NCI-H2029 treated with DMSO at 0.1 percent for 48 hours (cell line): ENCODE measurements at regions not wholly inside any gene's neighbourhood (a gene's known extent, or its start where the extent isn't known, plus 50 kb on each side); places are given as distances from the start of the nearest gene placed in this dataset.
"Not testable (repeated sequence)": the region's sequence is repeated elsewhere in the genome, so short reads cannot be mapped to it uniquely, and the experiment has no call there.

Experiments
- DNase-seq: peaks from one replicate; lab custom pipeline; 2025; lab: John Stamatoyannopoulos, UW

DNA sequence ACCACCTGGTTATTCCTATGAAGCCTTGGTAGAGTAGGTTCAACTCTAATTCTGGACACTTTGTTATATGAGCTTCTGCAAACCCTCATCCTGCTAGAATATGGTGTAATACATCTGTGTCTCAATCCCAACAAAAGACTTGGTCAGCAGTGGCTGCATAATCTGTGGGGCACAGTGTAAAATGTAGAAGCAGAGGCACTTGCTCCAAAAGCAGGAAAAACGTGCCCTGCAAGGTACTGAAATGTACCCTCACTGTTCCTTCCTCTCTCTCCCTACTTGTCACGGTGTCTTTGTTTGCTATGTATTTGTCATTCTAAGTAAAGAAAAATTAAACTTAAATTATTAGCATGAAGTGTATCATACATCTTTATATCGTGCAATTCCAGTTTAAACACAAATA is 267.9 kb downstream of the BCL11B start:
- DNase-seq = no peak

GRCh38 chr14:99006276-99006675 is 265.7 kb downstream of the BCL11B start:
- DNase-seq = no peak

DNA sequence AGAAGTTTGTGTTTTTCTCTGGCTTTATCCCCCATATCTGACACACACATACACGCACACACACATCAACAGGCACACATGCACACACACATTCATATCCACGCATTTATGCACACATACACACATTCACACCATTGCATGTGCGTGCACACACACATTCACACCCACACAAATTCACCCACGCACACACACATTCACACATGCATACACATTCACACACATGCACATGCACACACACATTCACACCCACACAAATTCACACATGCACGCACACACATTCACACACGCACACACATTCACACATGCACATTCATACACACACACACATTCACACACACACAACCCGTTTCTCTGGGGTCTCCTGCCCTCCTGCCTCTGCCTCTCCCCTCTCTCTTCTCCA is 264.2 kb downstream of the BCL11B start:
- no peak for DNase-seq

DNA sequence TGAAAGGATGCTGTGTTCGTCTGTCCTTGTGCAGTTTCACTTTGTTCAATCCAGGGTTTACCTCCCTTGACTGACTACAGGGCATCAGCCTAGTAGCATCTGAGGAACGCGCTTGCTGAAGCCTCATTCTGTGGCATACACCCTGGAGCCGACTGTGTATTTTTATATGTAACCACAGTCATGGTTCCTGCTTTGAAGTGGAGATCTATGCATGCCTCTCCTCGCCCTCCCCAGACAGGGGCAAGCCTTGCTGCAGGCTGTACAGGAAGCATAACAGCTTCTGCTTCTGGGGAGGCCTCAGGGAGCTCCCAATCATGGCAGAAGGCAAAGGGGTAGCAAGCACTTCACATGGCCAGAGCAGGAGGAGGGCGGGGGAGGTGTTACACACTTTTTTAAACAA is 262.1 kb downstream of the BCL11B start:
- no peak for DNase-seq

DNA sequence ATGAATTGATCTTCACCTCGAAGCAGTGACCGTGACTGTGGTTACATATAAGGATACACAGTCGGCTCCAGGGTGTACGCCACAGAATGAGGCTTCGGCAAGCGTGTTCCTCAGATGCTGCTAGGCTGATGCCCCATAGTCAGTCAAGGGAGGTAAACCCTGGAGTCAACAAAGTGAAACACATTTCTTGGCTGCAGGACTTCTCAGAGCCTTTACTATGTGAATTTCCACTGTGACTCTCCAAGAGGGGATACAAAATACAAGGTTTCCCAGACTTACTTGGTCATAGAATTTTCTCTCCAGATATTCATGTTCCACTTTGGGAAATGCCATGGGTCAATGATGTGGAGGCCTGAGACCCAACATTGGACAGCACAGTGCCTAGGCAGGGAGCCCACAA is 260.6 kb downstream of the BCL11B start:
- DNase-seq = no peak

GRCh38 chr14:99012703-99013102 is 259.3 kb downstream of the BCL11B start:
- no peak for DNase-seq

- DNase-seq = no peak
Observed at GRCh38 chr14:99015833-99016232, 256.2 kb downstream of the BCL11B start.

DNA sequence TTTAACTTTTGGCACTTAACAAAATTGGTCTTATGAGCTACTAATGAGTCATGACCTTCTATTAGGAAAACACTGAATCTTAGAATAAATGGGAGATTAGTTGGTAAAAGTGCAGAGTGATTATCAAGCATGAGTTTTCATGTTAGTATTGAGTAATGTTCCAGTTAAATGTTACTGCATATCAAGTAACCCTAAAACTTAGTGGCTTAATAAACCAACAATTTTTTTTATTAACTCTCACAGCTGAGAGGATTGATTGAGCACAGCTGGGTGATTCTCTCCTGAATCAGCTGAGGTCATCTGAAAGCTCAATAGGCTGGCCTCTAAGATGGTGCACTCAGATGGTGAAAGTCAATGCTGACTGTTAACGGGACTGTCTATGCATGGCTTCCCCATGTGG is 248.6 kb downstream of the BCL11B start:
- no peak for DNase-seq

DNA sequence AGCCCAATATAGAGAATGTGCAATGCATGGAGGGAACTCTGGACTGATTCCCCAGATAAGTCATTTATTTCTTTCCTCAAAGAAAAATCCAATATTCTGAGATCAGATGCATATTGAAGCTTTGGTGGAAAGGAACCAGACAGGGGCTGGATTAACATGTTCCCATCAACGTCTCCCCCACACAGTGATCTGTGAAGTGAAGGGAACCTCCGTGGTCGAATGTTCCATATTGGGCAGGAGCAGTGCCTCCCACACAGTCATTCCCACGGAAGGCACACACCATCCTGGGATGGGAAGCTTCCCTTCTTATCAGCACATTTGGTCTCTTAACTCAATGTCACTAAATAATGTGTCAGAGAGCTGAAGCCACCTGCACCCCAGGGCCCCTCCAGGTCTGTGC is 247.1 kb downstream of the BCL11B start:
- DNase-seq = no peak

- no peak for DNase-seq
Observed at GRCh38 chr14:99025418-99025817, 246.6 kb downstream of the BCL11B start.

- DNase-seq = no peak
Observed at GRCh38 chr14:99026471-99026870, 245.5 kb downstream of the BCL11B start.

DNA sequence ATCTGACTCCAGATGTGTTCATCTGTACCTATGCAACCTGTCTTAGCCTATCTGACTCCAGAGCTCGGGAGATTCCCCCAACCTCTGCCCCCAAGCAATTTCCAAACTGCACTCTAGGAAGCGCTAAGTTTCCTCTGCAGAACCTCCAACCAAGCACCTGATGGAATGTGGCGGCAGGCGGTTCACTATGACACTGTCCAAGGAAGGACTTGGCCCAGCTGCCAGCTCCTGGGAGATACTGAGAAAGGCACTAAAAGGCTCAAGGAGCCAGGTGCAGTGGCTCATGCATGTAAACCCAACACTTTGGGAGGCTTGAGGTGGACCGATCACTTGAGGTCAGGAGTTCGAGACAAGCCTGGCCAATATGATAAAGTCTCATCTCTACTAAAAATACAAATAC is 244.0 kb downstream of the BCL11B start:
- DNase-seq = no peak

DNA sequence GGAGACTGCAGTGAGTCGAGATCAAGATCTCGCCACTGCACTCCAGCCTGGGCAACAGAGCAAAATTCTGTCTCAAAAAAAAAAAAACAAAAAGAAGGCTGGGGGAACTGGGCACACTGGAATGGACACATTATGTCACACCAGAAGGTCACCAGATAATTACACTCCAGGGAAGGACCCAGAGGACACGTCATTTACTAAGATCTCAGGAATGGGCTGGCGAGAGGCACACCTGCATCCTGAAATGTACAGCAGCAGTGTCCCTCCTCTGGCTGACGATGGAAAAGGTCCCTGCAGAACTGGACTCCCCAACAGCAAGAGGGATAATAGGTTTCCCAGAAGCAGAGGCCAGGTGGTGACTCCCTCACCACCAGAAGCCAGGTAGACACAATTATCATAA is 243.5 kb downstream of the BCL11B start:
- no peak for DNase-seq

GRCh38 chr14:99029145-99029915 is 242.7 kb downstream of the BCL11B start:
- DNase-seq = no peak

DNA sequence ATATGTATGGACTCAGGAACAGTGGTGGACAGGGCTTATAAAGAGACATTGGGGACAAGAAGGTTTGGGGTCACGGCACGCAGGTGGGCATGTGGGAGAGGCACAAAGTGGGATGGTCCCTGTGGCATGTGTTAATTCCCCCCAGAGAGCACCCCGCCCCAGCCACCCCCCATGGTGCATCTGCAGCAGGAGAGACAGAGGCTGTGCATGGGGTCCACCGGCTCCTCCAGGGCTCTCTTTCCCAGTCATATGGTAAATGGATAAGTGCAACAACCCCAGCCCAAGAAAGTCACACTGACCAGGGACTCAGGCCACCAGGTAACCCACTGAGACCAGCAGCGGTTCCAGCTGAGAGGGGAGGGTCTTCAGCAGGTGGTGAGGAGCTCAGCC is 242.1 kb downstream of the BCL11B start:
- no peak for DNase-seq

GRCh38 chr14:99030454-99030853 is 241.5 kb downstream of the BCL11B start:
- no peak for DNase-seq

GRCh38 chr14:99032759-99033158 is 239.2 kb downstream of the BCL11B start:
- no peak for DNase-seq

- DNase-seq = no peak
Observed at GRCh38 chr14:99033951-99034350, 238.0 kb downstream of the BCL11B start.

DNA sequence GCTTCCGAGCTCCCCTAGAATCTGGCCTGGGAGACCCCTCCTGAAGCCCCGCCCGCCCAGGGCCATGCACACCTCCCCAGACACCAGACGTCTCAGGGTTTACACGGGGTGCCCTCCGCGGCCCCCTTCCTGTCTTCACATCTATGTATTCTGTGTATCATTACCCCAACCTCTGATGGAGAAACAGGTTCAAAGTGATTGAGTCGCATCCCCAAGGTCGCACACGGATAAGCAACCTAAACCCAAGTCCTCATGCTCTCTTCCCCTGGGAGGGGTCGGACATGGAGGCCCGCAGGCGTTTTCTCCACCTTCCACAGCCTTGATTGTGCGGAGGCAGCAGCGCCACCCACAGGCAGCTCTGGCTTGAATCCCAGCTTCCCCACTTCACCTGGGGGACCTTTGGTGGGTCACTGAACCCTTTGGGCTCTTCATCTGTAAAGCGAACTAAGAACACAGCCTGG is 237.3 kb downstream of the BCL11B start:
- no peak for DNase-seq

- no peak for DNase-seq
Observed at GRCh38 chr14:99035268-99035667, 236.7 kb downstream of the BCL11B start.

GRCh38 chr14:99035712-99036610 is 236.0 kb downstream of the BCL11B start:
- no peak for DNase-seq

DNA sequence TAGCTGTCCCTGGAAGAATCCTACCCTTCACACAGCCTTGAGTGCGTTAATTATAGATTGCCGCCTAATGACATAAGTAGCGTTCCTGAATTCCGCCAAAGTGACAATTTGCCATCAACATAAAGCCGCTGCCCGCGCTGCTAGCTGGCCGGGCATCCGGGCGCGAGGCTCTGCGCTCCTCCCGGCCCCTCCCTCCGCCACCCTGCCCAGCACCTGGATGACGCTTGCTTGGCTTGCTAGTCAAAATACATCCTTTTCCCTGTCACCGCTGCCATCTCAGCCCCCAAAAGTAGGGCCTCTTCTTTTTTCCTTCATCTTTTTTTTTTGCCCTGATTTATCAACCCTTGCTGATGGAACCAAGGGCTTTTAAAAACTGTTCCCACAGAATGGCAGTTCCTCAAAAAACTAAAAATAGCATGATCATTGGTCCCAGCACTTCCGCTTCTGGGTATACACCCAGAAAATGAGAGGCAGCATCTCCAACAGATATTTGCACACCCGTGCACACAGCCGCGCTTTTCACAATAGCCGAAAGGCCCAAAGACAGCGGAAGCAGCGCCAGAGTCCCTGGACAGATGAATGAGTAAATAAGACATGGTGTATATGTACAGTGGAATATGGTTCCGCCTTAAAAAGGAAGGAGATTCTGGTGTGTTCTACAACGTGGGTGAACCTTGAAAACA is 235.2 kb downstream of the BCL11B start:
- no peak for DNase-seq

GRCh38 chr14:99037326-99037725 is 234.7 kb downstream of the BCL11B start:
- DNase-seq = not testable (repeated sequence)
